Ovary (tissue), 3 donors: ENCODE measurements at regions not wholly inside any gene's neighbourhood (a gene's known extent, or its start where the extent isn't known, plus 50 kb on each side); places are given as distances from the start of the nearest gene placed in this dataset.

Experiments used
- CTCF ChIP-seq, 3 donors: fragments of 450-650 bp in 2 of 3; fragments of 200-600 bp in 1 of 3; IDR thresholded peaks; one replicate each; pipeline versions ENCODE4 v1.5.1 to v1.8.0; 2016 to 2022; ENCODE audit warnings: antibody characterized with exemption in 3 of 3, mild to moderate bottlenecking in 1 of 3
- POLR2A ChIP-seq: fragments of 450-650 bp; IDR thresholded peaks from one replicate; pipeline ENCODE4 v1.6.1; 2017; ENCODE audit warnings: antibody characterized with exemption, mild to moderate bottlenecking, moderate library complexity
- donor health status: DM: no; HTN: no; CAD: no.

DNA sequence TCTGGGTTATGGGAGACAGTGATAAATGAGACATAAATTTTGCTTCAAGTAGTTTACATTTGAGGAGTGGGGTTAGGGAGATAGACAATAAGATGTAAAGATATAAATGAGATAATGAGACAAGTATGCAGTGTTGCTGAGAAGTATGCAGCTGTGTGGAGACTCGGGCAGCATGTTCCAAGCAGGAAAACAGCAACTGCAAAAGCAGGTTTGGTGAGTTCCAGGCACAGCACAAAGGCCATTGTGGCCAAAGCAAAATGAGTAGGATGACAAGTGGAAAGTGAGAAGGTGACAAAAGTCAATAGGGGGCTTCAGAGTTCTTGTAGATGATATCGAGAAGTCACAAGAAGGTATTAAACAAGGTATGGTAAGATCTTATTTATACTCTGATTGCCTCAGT is 259.1 kb upstream of the PEX5L start:
- no peak for TF ChIP-seq POLR2A
- no peak for TF ChIP-seq CTCF (IDR thresholded peaks at IDR 0.05)
